ENCODE measurements at regions not wholly inside any gene's neighbourhood (a gene's known extent, or its start where the extent isn't known, plus 50 kb on each side); places are given as distances from the start of the nearest gene placed in this dataset.

DNA sequence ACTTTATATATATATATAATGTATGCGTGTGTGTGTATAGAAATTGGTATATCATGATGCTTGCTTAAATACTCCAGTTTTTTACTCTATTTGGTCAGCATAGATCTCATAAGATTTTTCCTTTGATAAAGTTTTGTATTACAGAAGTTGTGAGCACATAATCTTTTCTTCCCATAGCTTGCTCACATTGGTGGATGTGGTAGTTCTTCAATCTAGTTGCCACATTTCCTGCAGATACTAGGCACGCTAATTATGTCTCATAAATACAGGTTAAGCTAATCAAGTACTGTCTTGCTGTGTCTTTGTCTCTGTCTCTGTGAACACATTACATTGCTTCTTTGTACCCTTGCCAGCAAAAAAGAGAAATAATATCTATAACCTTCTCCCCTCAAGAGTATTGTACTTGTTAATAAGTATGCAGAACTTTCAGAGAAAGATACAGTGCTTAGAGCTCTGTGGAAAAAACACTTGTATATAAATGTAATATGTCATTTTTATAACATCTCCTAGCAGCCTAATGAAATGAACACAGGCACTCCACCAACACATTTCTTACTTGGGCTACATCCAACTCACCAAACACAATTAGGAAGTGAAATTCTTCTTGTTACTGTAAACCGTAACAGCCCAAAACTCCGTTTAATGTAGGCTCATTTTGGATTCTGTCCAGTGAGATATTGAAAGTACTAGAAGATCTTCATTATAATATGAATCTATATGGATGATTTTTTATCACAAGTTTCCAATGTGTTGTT, 306.7 kb upstream of the SLC8A1 start:
- no peaks in the 10 kb centered on the region for H3K27me3 ChIP-seq (replicated peaks; ENCODE audit: insufficient read depth, low read depth, low read length, poor library complexity)

GRCh38 chr2:40760071-40760666, 308.3 kb upstream of the SLC8A1 start:
- Histone ChIP-seq H3K27me3 (replicated peaks; ENCODE audit: insufficient read depth, low read depth, low read length, poor library complexity) (no peaks in the 10 kb centered on the region), H3K4me1 (ENCODE audit: insufficient read depth, low read length, poor library complexity, severe bottlenecking) (no peaks in the 10 kb centered on the region), H3K36me3 (ENCODE audit: insufficient read depth, low read length, poor library complexity, severe bottlenecking) (no peaks in the 10 kb centered on the region), H3K27ac (ENCODE audit: low read depth, low read length, poor library complexity, severe bottlenecking) (no peak overlapping the region), H3K9me3 (ENCODE audit: low read depth, low read length, poor library complexity, severe bottlenecking) (no peaks in the 10 kb centered on the region), H3K4me3 (ENCODE audit: low read depth, low read length, poor library complexity, severe bottlenecking) (no peak overlapping the region)
- DNase-seq (ENCODE audit: low spot score), result peak; percentile 42
- no peak for TF ChIP-seq EZH2 (IDR thresholded peaks at IDR 0.05; ENCODE audit: borderline replicate concordance, low read depth, low read length, poor library complexity, severe bottlenecking)
- TF ChIP-seq, protein P1, sequence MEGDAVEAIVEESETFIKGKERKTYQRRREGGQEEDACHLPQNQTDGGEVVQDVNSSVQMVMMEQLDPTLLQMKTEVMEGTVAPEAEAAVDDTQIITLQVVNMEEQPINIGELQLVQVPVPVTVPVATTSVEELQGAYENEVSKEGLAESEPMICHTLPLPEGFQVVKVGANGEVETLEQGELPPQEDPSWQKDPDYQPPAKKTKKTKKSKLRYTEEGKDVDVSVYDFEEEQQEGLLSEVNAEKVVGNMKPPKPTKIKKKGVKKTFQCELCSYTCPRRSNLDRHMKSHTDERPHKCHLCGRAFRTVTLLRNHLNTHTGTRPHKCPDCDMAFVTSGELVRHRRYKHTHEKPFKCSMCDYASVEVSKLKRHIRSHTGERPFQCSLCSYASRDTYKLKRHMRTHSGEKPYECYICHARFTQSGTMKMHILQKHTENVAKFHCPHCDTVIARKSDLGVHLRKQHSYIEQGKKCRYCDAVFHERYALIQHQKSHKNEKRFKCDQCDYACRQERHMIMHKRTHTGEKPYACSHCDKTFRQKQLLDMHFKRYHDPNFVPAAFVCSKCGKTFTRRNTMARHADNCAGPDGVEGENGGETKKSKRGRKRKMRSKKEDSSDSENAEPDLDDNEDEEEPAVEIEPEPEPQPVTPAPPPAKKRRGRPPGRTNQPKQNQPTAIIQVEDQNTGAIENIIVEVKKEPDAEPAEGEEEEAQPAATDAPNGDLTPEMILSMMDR (conservative IDR thresholded peaks at IDR 0.05; ENCODE audit: low read depth, low read length), result peak; percentile 59
- no TSS peak for BruUV-seq (replicated peaks)
- POLR2A ChIA-PET (ENCODE audit: low non-redundant PET), result no interaction called here
- intact Hi-C loops (cut with micrococcal nuclease; ENCODE audit: unreplicated experiment), result no loop called here
- CTCF ChIA-PET, result no interaction called here

More for the DNA sequence above, 306.7 kb upstream of the SLC8A1 start:
- POLR2A ChIA-PET (ENCODE audit: low non-redundant PET), result no interaction called here
- Histone ChIP-seq H3K4me3 (ENCODE audit: low read depth, low read length, poor library complexity, severe bottlenecking) (no peak overlapping the region), H3K9me3 (ENCODE audit: low read depth, low read length, poor library complexity, severe bottlenecking) (no peaks in the 10 kb centered on the region), H3K4me1 (ENCODE audit: insufficient read depth, low read length, poor library complexity, severe bottlenecking) (no peaks in the 10 kb centered on the region), H3K27ac (ENCODE audit: low read depth, low read length, poor library complexity, severe bottlenecking) (no peak overlapping the region), H3K36me3 (ENCODE audit: insufficient read depth, low read length, poor library complexity, severe bottlenecking) (no peaks in the 10 kb centered on the region)
- no TSS peak for BruUV-seq (replicated peaks)
- TF ChIP-seq EZH2 (IDR thresholded peaks at IDR 0.05; ENCODE audit: borderline replicate concordance, low read depth, low read length, poor library complexity, severe bottlenecking), result no peak
- TF ChIP-seq, protein P1 (conservative IDR thresholded peaks at IDR 0.05; ENCODE audit: low read depth, low read length), result no peak
- CTCF ChIA-PET, result no interaction called here
- intact Hi-C loops (cut with micrococcal nuclease; ENCODE audit: unreplicated experiment), result no loop called here
- DNase-seq (ENCODE audit: low spot score), result no peak

DNA sequence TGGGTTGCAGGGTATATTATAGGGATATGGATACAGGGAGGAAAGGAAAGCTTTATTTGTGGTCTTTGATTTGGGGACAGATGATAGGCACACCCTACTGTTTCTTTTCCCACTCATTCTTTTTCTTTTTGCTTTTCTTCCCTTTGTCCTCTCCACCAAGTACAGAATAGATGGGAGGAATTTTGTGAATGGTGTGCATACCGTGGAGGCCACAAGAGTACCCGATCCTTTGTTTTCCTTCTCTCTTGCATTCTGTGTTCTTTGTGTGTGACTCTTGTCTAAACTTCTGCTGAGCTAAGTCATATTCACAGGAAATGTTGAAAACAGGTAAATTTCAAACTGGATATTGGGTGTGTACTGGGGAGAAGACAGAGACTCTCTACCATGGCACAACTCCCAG, 321.4 kb upstream of the SLC8A1 start:
- H3K4me1 ChIP-seq (ENCODE audit: insufficient read depth, low read length, poor library complexity, severe bottlenecking), result no peaks in the 10 kb centered on the region
- DNase-seq (ENCODE audit: low spot score), result no peak
- intact Hi-C loops (cut with micrococcal nuclease; ENCODE audit: unreplicated experiment), result no loop called here
- H3K36me3 ChIP-seq (ENCODE audit: insufficient read depth, low read length, poor library complexity, severe bottlenecking), result no peaks in the 10 kb centered on the region
- H3K27ac ChIP-seq (ENCODE audit: low read depth, low read length, poor library complexity, severe bottlenecking), result no peak overlapping the region
- BruUV-seq (replicated peaks), result no TSS peak
- TF ChIP-seq EZH2 (IDR thresholded peaks at IDR 0.05; ENCODE audit: borderline replicate concordance, low read depth, low read length, poor library complexity, severe bottlenecking), result no peak
- TF ChIP-seq, protein P1 (conservative IDR thresholded peaks at IDR 0.05; ENCODE audit: low read depth, low read length), result no peak
- no peaks in the 10 kb centered on the region for H3K27me3 ChIP-seq (replicated peaks; ENCODE audit: insufficient read depth, low read depth, low read length, poor library complexity)
- H3K9me3 ChIP-seq (ENCODE audit: low read depth, low read length, poor library complexity, severe bottlenecking), result no peaks in the 10 kb centered on the region
- POLR2A ChIA-PET (ENCODE audit: low non-redundant PET), result no interaction called here
- H3K4me3 ChIP-seq (ENCODE audit: low read depth, low read length, poor library complexity, severe bottlenecking), result no peak overlapping the region
- CTCF ChIA-PET, result no interaction called here

All from A673 (cell line).